ENCODE measurements at regions not wholly inside any gene's neighbourhood (a gene's known extent, or its start where the extent isn't known, plus 50 kb on each side); places are given as distances from the start of the nearest gene placed in this dataset.
A peak's percentile ranks its signal among the peaks of the same experiment; 100 is the strongest.
"Not testable (repeated sequence)": the region's sequence is repeated elsewhere in the genome, so short reads cannot be mapped to it uniquely, and the experiment has no call there.

DNA sequence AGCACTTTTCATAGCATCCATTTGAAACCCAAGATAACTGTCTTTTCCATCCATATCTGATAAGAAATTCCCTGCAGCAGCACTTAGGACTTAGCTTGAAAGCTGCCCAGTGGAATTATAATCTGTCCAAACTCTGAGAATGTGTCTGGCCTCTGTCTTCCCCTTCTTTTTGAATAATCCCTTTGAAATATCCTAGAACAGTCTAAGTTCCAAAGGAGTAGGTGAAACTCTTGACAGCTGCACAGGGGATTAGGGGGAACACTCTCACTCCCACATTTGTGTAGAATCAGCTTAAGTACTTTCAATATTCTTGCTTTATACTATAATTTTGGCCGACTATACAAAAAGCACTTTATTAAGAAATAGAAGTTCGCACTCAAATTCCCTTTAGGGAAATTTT, 157.7 kb downstream of the PAPSS1 start:
- no peak for DNase-seq

DNA sequence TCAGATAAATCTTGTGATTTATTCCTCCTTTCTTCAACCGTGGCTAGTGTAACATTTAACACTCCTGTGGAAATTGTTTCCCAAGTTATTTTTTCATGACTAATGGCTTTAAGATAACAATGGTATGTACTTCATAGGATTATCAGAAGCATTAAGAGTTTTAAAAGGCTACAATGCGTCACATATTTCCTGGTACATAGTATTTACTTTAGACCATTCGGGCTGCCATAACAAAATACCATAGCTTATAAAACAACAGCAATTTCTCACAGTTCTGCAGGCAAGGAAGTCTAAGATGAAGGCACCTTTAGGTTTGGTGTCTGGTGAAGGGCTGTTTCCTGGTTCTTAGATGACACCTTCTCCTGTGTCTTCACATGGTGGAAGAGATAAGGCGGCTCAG, 158.6 kb downstream of the PAPSS1 start:
- DNase-seq: no peak

DNA sequence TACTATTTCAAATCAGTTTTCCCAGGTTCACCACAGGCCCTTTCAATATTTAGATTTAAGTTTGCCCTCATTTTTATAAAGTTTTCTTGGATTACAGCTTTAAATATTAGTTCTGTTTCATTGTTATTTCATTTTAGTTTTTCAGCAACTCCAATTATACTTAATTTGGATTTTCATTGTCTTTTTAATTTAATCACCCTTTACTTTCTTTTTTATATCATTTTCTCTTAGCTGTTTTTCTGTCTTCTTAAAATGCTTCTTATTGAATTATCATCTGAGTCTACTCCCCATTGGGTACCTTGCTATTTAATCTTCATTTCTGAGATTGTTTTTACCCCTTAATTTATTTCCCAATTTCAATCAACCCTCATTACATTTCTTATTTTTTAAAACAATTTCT, 160.4 kb downstream of the PAPSS1 start:
- no peak for DNase-seq

DNA sequence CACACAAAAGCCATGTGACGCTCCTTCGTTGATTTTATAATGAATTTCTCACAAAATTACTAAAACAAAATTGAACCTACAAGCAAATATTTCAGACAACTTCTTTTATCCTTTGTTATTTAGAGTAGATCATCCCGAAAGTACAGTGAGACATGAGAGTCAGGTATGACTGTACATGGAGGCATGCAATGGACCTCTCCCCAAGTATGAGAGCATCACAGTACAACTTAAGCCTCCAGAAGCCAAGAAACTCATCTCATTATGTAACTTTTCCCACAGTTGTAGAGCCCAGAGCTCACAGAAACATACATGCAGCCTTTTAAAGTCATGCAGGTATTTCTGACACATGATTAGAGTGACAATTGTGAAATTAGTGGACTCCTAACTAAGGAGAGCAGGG, 167.7 kb downstream of the PAPSS1 start:
- no peak for DNase-seq

DNA sequence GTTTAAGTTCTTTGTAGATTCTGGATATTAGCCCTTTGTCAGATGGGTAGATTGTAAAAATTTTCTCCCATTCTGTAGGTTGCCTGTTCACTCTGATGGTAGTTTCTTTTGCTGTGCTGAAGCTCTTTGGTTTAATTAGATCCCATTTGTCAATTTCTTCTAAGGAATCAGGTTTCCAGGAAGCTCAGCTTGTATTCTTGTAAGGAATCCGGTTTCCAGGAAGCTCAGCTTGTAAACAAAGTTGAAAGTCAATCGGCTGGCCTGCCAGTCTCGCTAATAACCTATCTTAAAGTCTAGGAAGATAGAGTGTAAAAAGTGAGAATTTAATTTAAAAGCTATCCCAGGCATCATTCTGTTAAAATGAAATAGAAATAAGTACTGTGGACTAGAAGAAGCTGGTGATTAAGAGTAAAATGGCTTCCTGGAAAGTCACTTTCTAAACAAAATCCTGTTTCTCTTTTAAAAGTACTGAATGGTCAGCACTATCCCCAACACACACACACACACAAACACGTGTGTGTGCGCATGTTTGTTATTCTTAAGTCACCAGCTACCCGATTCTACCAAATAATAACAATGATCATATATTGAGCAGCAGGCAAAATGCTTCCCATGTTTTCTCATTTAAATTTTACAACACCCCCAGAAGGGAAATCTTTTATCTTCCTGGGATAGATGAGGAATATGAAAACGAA, 171.7 kb downstream of the PAPSS1 start:
- DNase-seq: no peak

DNA sequence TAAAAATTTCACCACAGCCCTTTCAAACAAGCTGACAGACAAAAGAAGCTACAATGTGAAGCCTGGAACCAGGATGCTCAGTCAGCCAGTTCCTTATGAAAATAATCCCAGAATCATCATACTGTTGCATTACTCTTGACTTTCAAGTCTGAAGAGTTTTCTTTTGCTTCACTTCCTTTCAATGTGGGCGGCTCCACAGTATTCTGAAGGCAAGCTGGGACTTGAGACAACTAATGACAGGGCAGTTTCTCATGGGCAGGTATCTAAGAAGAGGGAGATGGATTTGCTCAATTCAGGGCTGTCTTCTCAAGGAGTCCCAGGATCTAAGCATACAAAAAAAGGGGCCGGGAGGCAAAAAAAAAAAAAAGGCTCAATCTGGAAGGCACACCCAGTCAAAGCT, 173.4 kb downstream of the PAPSS1 start:
- DNase-seq: no peak

DNA sequence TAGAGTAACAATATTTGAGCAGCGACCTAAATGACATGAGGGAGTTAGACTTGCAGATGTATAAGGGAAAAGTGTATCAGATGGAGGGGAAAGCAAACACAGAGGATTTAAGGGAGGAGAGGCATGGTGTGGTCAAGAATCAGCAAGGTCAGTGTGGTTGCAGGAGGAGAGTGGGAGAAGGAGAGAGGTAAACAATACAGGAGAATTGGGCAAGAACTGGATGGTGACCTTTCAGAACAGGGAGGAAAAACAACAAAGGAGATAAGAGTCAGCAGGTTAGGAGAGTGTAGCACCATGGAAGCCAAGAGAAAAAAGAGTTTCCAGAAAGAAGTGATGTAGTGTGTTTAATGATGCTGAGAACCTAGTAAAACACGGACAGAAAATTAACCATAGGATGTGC, 178.5 kb downstream of the PAPSS1 start:
- DNase-seq: no peak

DNA sequence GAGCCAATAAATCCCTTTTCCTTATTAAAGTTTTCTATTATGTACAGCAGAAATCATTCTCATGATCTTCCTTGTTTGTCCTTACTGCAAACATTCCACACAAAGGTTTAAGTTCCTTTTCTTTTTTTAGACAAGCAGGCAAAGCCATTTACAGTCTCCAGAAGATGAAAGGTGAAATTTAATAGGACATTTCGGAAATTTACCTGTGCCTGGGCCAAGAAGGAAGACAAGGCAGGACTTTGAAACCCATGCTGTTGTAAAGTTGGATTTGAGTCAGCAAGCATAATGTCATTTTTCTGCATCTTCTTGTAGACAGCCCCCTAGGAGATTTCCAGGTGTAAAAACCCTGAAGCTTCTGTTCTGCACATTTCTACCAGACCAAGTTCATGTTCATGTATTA, 188.1 kb downstream of the PAPSS1 start:
- DNase-seq: no peak

DNA sequence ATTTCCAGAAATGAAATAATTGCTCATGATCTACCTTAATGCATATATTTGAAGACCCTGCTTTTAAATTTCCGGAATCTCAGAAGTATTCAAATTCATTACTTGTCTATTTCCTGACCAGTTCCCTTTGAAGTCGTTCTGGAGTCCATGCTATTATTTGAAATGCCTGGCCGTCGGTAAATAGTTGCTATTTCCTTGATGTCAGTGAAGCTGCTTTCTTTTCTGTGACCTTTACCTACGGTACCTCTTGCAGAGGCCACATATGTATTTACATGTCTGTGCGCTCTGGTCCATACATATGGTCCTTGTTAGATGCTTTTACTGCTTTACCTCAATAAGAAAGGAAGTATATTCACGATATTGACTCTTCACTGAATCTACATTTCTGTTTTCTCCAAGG, 199.7 kb downstream of the PAPSS1 start:
- no peak for DNase-seq

DNA sequence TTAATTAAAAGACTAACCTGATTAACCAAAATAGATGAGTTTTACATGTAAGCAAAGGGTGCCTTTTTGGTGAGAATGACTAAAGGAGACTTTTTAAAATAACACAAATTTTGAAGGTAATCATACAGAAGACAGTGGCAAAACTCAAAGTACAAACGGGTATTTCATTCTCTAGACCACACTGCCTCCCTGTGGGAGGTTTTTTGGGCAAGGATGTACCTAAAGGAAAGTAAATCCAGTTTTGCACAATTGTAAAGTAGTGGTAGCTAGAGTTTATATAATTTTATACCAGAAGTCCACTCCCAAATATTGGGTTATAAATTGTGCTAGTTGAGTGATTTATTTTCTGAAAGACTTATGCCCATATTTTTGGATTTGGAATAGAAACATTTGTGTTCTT, 201.0 kb downstream of the PAPSS1 start:
- no peak for DNase-seq

DNA sequence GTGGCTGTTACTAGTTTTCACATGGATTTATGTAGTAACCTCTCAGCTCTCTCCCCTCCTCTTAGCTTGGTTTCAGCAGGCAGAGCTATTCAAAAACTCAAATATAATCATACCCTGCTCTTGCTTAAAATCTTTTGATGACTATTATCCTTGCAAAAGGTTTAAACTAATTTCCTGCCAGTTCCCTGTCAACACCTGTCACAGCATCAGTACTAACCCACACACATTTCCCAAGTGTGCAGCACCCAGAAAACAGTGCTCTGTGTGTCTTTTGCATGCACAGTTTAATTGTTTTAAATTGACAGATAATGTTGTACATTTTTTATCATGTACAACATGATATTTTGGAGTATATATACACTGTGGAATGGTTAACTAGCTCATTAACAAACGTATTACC, 202.0 kb downstream of the PAPSS1 start:
- no peak for DNase-seq

DNA sequence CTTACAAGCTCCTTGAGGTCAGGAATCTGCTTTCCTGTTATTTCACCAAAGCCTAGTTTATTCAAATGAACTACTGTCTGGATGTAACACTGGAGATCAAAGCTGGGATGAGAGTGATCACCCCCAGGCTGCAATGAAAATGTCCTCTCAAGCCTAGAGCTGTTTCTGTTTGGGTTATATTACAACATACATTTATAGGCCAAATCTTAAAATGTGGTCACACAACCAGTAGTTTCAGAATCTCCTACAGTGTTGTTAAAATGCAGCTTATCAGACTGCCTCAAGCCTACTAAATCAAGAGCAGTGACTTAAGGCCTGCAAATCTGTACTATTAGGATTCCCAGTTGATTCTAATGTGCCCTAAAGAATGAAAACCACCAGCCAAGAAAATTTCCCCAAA, 207.5 kb downstream of the PAPSS1 start:
- DNase-seq: no peak

DNA sequence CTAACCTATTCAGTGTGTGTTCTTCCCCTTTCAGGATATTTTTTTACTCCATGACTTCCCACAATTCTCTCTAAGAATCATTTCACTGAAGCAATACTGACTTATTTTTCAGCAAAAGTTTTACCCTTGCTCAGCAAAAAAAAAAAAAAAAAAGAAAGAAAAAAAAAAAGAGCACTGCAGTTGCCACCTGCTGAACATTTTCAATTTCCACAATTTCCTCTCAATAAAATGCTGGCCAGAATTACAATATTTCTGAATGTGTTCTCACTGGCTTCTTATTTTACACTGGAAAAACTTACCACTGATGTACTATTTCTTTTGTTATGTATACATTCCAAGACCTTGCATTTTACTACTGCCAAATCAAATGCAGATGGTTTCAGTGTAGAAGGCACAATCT, 210.4 kb downstream of the PAPSS1 start:
- no peak for DNase-seq

DNA sequence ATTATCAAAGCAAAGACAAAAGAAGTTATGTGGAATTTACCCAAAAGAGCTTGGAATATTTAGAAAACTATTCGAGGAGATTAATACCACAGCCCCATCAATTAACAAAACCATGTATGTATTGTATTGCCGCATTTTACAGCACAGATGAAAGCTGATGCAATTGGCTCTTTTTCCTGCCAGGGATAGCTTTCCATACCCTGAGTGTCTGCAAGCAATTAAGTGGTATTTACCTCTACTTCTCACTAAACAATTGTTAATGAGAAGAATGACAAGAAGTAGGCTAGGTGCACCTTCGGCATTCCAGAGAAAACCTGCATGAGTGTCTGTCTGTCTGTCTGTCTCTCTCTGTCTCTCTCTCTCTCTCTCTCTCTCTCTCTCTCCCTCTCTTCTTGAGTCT, 219.5 kb downstream of the PAPSS1 start:
- DNase-seq: no peak

DNA sequence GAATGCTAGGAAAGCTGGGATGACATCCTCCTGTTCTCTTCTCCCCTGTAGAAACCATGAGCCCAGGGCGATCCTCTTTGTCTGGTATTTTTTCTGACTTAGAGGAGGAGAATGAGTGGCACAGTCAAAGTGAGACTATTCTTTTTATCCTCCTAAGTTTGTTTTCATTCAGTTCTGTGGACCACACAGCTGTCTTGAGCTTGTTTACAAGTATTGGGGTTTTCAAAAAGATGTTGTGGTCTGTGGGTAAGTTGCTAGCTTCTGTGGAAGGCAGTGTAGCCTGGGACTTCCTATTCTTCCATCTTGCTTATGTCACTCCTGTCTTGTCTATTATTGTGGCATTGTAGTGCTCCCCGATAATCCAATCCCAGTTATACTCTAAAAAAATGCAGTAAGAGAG, 223.0 kb downstream of the PAPSS1 start:
- no peak for DNase-seq

DNA sequence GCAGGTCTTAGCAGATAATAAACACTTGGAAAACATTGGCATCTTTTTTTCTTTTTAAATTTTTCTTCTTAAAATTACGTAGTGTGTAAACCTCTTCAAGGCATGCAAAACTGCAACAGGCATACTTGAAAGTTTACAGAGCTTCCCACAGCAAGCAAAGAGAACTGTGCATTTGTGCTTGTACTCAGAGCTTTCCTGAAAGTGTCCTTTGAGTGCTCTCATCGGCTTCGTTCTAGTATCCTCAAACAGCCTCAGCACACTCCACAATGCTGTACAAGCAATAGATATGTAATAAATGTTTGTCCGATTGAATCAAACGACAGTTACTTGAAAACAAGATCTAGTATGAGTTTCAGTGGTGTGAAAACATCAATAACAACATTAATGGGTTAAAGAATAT, 227.5 kb downstream of the PAPSS1 start:
- peak; percentile 36 for DNase-seq

DNA sequence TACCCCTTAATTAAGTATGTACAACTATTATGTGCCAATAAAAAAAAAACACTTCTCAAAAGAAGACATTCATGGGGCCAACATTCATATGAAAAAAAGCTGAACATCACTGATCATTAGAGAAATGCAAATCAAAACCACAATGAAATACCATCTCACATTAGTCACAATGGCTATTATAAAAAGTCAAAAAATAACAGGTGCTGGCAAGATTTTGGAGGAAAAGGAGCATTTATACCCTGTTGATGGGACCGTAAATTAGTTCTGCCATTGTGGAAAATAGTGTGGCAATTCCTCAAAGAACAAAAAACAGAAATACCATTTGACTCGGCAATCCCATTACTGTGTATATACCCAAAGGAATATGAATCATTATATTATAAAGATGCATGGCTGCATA, 229.9 kb downstream of the PAPSS1 start:
- no peak for DNase-seq

DNA sequence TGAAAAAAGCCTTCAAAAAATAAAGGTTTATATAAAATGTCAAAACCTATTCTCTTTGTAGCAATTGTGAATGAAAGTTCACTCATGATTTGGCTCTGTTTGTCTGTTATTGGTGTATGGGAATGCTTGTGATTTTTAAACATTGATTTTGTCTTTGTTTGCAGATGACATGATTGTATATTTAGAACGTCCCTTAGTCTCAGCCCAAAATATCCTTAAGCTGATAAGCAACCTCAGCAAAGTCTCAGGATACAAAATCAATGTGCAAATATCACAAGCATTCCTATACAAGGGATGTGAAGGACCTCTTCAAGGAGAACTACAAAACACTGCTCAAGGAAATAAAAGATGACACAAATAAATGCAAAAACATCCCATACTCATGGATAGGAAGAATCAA, 236.4 kb downstream of the PAPSS1 start:
- DNase-seq: not testable (repeated sequence)

DNA sequence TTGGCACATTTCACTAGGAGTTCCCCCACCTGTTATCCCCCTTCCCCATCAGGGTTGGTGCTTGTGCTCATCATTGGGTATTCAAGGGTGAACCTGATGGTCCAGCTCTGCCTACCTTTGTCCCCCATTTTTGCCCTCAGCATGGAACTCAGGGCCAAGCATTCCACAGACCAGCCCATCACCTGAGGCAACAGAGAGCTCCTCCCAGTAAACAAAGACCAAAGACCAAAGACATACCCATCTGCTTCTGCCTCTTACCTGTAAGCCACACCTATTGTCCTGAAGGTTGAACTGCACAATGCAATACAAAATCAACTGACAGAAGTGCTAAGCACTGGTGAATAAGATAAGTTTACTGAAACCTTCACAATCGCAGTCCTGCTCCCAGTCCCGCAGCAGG, 237.5 kb downstream of the PAPSS1 start:
- DNase-seq: no peak

DNA sequence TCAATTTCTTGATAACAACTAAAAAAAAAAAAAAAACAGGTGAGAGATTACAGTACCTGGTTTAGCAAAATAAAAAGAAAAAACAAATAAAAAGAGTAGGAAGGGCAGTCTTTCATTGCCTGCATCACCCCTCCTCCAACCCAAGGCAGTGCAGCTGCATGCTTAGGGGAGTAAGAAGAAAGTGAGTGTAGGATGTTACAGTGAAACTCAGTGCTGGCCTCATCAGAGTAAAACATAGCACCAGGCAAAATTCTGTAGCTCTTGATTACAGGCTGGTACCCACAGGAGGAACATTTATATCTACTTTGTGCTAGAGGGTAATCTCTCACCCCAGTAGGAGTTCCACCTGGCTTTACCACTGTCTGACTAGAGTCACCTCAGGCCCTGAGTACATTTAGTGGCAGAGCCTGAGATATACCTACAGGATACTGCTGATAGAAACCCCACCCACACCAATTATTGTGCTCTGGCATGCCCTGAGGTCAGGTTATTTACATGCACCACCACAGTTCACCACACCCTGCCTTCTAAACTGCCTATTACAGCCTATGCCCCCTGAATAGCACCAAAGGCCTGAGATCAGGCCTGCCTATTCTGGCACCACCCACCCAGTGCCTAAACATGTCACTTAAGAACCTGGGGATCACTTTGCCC, 241.6 kb downstream of the PAPSS1 start:
- no peak for DNase-seq

DNA sequence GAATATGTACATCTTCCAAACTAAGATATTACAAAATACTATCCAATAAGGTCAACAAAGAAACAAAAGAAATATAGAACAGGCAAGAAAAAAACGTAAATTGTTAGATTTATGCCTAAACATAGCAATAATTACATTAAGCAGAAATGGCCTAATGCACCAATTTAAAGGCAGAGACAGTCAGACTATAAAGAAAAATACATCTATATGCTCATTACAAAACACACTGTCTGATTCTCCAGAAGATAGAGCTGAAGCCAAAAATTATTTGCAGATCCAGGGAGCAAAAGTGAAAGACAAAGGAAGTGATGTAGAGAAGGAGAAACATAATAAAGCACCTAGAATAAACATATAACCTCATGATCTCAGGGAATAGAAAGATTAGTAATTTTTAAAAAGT, 246.9 kb downstream of the PAPSS1 start:
- DNase-seq: no peak

DNA sequence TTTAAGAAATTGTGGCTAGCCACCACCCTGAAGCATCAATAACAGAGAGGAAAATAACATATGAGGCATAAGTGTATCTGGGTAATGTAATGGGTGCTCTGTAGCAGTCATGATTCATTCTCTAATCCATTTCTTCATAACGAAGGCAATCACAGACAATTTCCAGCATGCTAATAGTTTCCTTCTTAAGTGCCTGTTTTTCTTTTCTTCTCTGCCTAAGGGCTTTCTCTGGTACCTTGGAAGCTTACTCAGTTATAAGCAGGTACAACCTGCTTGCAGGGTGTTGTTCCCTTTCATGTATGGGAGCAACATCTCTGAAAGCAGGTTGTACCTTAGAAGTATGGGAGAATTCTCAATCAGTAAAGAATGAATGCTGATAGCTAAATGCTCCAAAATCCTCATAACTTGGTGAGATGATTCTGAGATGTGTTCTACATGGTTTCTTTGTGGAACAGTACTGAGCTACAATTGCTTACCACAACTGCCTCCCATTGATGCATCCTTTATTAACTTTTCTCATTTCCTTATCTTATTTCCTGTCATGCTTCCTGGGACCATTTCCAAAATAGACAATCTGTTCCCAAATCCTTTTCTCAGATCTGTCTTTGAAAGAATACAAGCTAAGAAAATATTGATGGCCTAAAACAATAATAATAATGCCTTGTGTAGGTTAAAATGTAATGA, 247.6 kb downstream of the PAPSS1 start:
- no peak for DNase-seq

DNA sequence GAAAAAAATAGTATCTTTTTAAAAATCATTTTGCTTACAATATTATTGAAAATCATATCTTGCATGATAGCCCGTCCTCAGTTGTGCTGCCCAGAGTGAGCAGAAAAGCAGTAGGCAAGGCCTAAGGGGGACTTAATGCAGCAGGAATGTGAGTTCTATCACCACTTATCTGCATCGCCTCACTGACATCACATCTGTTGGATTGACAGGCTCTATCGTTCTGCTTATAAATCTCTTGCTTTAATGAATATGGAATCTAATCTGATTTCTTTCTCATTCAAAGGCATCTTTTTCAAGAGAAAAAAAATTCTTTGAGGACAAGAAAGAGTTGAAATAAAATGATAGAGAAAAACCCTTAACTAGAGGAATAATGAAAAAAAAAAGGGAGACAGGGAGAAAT, 249.9 kb downstream of the PAPSS1 start:
- no peak for DNase-seq

DNA sequence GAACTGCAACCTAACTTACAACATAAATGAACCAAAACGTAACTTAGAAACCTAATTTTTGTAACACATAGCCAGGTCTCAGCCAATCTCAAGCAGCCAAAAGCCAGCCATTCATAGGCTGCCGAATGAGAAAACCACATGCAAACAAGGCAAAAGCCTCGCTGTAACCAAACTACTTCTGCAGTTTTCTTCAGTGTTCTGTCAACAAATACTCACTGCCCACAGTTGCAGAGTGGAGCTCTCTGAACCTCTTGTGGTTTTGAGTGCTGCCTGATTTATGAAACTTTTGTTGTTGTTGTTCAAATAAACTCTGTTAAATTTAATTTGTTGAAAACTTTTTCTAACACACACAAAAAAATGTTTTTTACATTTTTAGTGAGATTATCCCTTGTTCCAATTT, 251.2 kb downstream of the PAPSS1 start:
- DNase-seq: no peak

DNA sequence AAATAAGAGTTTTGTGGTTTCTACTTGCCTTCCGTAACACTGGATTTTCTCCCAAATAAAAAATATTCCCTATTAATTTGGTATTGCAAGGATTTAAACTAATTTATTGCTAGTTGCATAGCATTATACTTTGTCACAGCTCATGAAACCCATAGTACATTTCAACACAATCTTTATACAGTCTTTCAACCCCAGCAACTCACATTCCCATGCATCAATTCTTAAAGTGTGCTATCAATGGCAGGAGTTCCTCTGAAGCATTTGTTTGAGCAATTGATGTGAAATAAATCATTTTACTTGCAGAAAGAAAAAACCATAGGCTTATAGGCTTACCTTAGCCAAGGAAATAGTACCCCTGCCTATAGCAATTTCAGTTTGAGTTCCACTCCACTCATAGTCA, 251.9 kb downstream of the PAPSS1 start:
- DNase-seq: no peak
